RWPE2 (cell line): ENCODE measurements at regions not wholly inside any gene's neighbourhood (a gene's known extent, or its start where the extent isn't known, plus 50 kb on each side); places are given as distances from the start of the nearest gene placed in this dataset.

ENCODE experiments used
- ATAC-seq: fragments of 200-7000 bp; cut with Tn5 transposase; 3 replicates; pipeline ENCODE4 v1.9.1; 2021; ENCODE audit warnings: low read depth
- DNase-seq: peaks from one replicate; pipeline ENCODE4 v3.0.0-alpha.2; 2020; ENCODE audit warnings: low spot score
- H3K27ac ChIP-seq: fragments of 450-650 bp; 2 replicates; pipeline ENCODE4 v1.5.1; 2017; ENCODE audit warnings: mild to moderate bottlenecking; ENCODE audit not compliant: poor library complexity, severe bottlenecking
- H3K27me3 ChIP-seq: fragments of 250-450 bp; sonication (Bioruptor Pico); 2 replicates; pipeline ENCODE4 v1.5.1; 2021; ENCODE audit warnings: mild to moderate bottlenecking, moderate library complexity; ENCODE audit not compliant: insufficient read depth, poor library complexity, severe bottlenecking
- H3K36me3 ChIP-seq: fragments of 250-450 bp; sonication (Bioruptor Pico); 2 replicates; pipeline ENCODE4 v1.5.1; 2020; ENCODE audit warnings: low read depth, mild to moderate bottlenecking, moderate library complexity
- H3K4me1 ChIP-seq: fragments of 250-450 bp; sonication (Bioruptor Pico); 2 replicates; pipeline ENCODE4 v1.5.1; 2021; ENCODE audit warnings: mild to moderate bottlenecking, moderate library complexity; ENCODE audit not compliant: insufficient read depth, poor library complexity, severe bottlenecking
- H3K4me3 ChIP-seq: fragments of 250-450 bp; sonication (Bioruptor Pico); 2 replicates; pipeline ENCODE4 v1.5.1; 2021; ENCODE audit warnings: mild to moderate bottlenecking, moderate library complexity; ENCODE audit not compliant: severe bottlenecking
- H3K9me3 ChIP-seq: fragments of 250-450 bp; sonication (Bioruptor Pico); 2 replicates; pipeline ENCODE4 v1.5.1; 2021; ENCODE audit warnings: mild to moderate bottlenecking, moderate library complexity; ENCODE audit not compliant: severe bottlenecking
- CTCF ChIP-seq: fragments of 450-650 bp; IDR thresholded peaks from one replicate; pipeline ENCODE4 v1.5.1; 2017; ENCODE audit warnings: mild to moderate bottlenecking, moderate library complexity; ENCODE audit not compliant: poor library complexity, severe bottlenecking

GRCh38 chr3:30962084-30962483 lies 67.6 kb upstream of the GADL1 start:
- DNase-seq: no peak
- no peaks in the 10 kb centered on the region for H3K36me3 ChIP-seq
- H3K9me3 ChIP-seq: no peaks in the 10 kb centered on the region
- H3K27ac ChIP-seq: no peak overlapping the region
- H3K27me3 ChIP-seq: no peaks in the 10 kb centered on the region
- ATAC-seq: no peak
- H3K4me3 ChIP-seq: no peak overlapping the region
- no peak for TF ChIP-seq CTCF
- H3K4me1 ChIP-seq: no peaks in the 10 kb centered on the region

- Histone ChIP-seq H3K27ac (no peak overlapping the region), H3K4me3 (no peak overlapping the region), H3K9me3 (no peaks in the 10 kb centered on the region), H3K36me3 (no peaks in the 10 kb centered on the region), H3K27me3 (no peaks in the 10 kb centered on the region), H3K4me1 (no peaks in the 10 kb centered on the region)
- TF ChIP-seq CTCF: no peak
- DNase-seq: no peak
- no peak for ATAC-seq
Measured at GRCh38 chr3:30962493-30962892, 68.0 kb upstream of the GADL1 start.

GRCh38 chr3:30963223-30963722 lies 68.8 kb upstream of the GADL1 start:
- Histone ChIP-seq H3K27ac (no peak overlapping the region), H3K4me3 (no peak overlapping the region), H3K9me3 (no peaks in the 10 kb centered on the region), H3K36me3 (no peaks in the 10 kb centered on the region), H3K4me1 (no peaks in the 10 kb centered on the region), H3K27me3 (no peaks in the 10 kb centered on the region)
- no peak for ATAC-seq
- no peak for DNase-seq
- no peak for TF ChIP-seq CTCF

- Histone ChIP-seq H3K27ac (no peak overlapping the region), H3K27me3 (no peaks in the 10 kb centered on the region), H3K4me3 (no peak overlapping the region), H3K4me1 (no peaks in the 10 kb centered on the region), H3K9me3 (no peaks in the 10 kb centered on the region), H3K36me3 (no peaks in the 10 kb centered on the region)
- ATAC-seq: peak; percentile 84
- DNase-seq: no peak
- TF ChIP-seq CTCF: no peak
Measured at GRCh38 chr3:30964612-30965011, 70.2 kb upstream of the GADL1 start.

GRCh38 chr3:30966896-30967295 lies 72.4 kb upstream of the GADL1 start:
- no peak for TF ChIP-seq CTCF
- no peak overlapping the region for H3K4me3 ChIP-seq
- DNase-seq (no peak), ATAC-seq (no peak)
- no peaks in the 10 kb centered on the region for H3K27me3 ChIP-seq
- no peaks in the 10 kb centered on the region for H3K36me3 ChIP-seq
- no peaks in the 10 kb centered on the region for H3K9me3 ChIP-seq
- H3K4me1 ChIP-seq: no peaks in the 10 kb centered on the region
- no peak overlapping the region for H3K27ac ChIP-seq
